Caki2 (cell line): ENCODE measurements at regions not wholly inside any gene's neighbourhood (a gene's known extent, or its start where the extent isn't known, plus 50 kb on each side); places are given as distances from the start of the nearest gene placed in this dataset.

Experiments used
- DNase-seq: peaks from one replicate; pipeline ENCODE4 v3.0.0-alpha.2; 2015; ENCODE audit warnings: low read depth
- in situ Hi-C: cut with HindIII; loops from 2 replicates; pipeline ENCODE4 v1.10.0; 2016; ENCODE audit warnings: low sequenced_read_pairs, low pct_unique_long_range_greater_than_20kb, mixed read lengths

DNA sequence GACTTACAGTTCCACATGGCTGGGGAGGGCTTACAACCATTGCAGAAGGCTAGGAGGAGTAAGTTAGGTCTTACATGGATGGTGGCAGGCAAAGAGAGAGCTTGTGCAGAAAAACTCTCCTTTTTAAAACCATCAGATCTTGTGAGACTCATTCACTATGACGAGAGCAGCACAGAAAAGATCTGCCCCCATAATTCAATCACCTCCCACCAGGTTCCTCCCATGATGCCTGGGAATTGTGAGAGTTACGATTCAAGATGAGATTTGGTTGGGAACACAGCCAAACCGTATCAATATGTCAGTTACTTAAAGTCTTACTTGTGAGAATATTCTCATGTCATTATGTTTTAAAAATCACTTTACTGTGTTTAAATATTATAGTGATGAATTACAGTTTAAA lies 481.9 kb downstream of the ARL4A start:
- no peak for DNase-seq
- in situ Hi-C loops: no loop called here

- in situ Hi-C loops: no loop called here
- DNase-seq: no peak
Observed at GRCh38 chr7:13174991-13175390, 487.6 kb downstream of the ARL4A start.

- peak; percentile 13 for DNase-seq
- in situ Hi-C loops: no loop called here
Observed at GRCh38 chr7:13179011-13179582, 491.7 kb downstream of the ARL4A start.

DNA sequence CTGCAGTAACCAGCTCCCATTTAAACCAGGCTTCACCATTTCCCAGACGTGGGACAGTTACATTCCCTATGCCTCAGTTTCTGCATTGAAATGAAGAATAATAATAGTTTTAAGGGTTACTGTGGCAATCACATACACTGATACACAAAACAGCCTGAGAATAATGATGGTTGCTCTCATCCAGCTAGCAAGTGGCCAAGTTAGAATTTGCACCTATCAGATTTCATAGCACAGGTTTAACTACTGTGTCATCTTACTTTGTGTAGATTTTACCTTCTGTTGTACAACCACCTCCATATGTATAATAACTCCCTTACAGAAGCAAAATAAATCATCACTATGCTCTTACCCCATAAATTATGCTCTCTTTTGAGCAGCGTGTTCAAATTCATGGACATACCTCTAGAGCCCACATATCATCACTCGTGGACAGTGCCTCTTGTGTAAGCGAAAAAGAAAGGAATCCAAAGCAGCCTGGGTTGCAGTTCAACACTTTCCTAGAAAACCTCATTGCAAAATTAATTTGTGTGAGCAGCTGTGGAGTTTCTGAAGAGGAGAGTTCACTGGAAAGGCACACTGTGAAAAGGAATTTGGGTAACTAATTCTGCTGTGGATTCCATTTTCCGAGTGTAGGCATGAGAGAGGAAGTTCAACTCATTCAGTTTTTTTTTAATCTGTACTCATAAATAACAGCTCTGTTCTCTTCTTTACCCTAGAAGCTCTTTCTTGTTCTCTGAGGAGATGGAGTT lies 492.5 kb downstream of the ARL4A start:
- in situ Hi-C loops: no loop called here
- no peak for DNase-seq

DNA sequence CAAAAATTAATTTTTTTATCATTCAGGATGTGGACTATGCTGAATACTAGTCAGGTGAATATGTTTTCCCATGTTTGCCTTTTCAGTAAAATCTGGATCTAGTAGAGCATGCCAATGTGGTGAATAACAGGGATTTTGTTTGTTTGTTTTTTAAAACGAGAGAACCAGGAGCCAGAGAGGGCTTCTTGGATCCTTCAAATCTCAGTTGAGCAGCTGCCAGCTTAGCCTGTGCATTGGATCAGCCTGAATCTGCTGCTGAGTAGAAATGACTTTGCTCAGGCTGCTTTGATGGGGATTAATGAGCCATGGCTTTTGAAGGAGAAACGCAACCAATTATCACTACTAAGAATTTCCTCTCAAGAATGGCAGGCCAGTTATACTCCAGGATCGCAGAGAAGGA lies 493.8 kb downstream of the ARL4A start:
- in situ Hi-C loops: no loop called here
- peak; percentile 6 for DNase-seq

- DNase-seq: no peak
- in situ Hi-C loops: no loop called here
Observed at GRCh38 chr7:13185139-13185538, 497.7 kb downstream of the ARL4A start.

DNA sequence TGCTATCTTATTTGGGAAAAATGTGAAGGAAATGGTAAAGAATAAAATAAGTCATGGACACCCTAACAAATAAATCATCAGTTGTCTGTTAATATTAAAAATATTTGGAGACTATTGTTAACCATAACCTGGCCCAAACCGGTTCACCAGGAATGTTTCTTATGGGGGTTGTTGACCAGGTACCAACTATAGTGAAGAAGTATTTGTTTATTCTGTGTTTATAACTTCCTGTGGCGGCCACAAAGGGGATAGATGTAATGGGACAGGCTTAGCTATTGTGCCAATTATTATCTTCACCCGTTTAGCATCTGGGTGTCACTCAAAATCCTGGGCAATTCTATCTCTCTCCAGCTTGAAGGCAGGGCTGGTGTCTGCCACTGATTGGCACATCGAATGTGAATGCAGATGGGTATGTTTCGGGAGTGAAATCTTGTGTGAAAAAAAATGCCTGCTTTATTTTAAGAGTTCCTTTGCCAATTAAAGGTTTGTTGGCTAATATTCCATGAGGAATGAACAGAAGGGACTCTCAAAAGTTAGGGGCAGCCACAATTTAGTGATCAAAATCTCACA lies 500.9 kb downstream of the ARL4A start:
- in situ Hi-C loops: no loop called here
- DNase-seq: no peak

DNA sequence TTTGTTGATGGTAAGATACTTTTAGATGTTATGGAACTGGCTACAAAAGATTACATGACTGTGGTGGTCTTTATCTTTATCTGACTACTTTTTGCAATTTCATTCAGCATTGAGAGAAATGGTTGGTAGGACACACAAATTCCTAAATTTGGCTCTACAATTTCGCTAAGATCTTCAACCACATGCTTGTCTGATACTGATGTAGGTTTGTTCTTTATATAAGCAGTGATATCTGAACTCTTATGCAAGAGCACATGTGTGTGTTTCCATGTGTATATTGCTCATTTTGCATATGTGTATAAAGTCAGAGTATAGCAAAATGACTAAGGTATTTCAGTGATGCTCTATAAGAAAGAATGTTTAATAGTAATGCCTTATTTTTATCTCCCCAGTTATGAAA lies 501.5 kb downstream of the ARL4A start:
- DNase-seq: no peak
- in situ Hi-C loops: no loop called here

- in situ Hi-C loops: no loop called here
- no peak for DNase-seq
Observed at GRCh38 chr7:13189668-13190067, 502.2 kb downstream of the ARL4A start.

GRCh38 chr7:13197501-13197900 lies 510.1 kb downstream of the ARL4A start:
- DNase-seq: no peak
- in situ Hi-C loops: no loop called here

- no peak for DNase-seq
- in situ Hi-C loops: no loop called here
Observed at GRCh38 chr7:13198036-13198435, 510.6 kb downstream of the ARL4A start.

DNA sequence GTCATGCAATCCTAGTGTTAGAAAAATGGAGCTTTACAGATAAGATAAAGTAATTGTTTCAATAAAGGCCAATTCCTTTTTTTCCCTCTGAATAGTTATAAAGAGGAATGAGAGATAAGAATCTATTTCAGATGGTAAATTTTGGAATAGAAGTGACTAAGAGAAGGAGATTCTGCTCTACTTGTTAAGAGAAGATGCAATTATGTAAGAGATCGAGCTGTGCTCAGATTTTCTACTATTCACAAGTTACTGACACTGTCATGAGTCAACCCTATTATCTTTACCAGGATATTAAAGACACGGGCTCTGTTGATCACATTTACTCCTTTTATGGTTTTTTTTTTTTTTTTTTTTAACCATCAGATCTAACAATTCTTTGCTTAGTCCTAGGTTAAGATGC lies 511.3 kb downstream of the ARL4A start:
- in situ Hi-C loops: no loop called here
- no peak for DNase-seq

DNA sequence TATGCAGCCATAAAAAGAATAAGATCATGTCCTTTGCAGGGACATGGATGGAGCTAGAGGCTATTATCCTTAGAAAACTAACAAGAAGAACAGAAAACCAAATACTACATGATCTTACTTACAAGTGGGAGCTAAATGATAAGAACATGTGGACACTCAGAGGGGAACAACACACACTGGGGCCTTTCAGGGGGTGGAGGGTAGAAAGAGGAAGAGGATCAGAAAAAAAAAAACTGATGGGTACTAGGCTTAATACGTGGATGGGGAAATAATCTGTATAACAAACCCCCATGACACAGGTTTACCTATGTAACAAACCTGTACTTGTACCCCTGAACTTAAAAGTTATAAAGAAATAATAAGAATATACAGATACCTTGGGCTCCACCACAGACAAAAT lies 514.2 kb downstream of the ARL4A start:
- DNase-seq: no peak
- in situ Hi-C loops: no loop called here

- in situ Hi-C loops: no loop called here
- no peak for DNase-seq
Observed at GRCh38 chr7:13217768-13218167, 530.3 kb downstream of the ARL4A start.

- DNase-seq: no peak
- in situ Hi-C loops: loop anchor here (25.0 kb wide), 1 partner anchor 688 kb away; no protein-coding TSS in a partner anchor
Observed at GRCh38 chr7:13225068-13225467, 537.6 kb downstream of the ARL4A start.

- no peak for DNase-seq
- in situ Hi-C loops: loop anchor here (25.0 kb wide), 1 partner anchor 689 kb away; no protein-coding TSS in a partner anchor
Observed at GRCh38 chr7:13226385-13226784, 539.0 kb downstream of the ARL4A start.

- DNase-seq: no peak
- in situ Hi-C loops: loop anchor here (25.0 kb wide), 1 partner anchor 694 kb away; no protein-coding TSS in a partner anchor
Observed at GRCh38 chr7:13231216-13231615, 543.8 kb downstream of the ARL4A start.

DNA sequence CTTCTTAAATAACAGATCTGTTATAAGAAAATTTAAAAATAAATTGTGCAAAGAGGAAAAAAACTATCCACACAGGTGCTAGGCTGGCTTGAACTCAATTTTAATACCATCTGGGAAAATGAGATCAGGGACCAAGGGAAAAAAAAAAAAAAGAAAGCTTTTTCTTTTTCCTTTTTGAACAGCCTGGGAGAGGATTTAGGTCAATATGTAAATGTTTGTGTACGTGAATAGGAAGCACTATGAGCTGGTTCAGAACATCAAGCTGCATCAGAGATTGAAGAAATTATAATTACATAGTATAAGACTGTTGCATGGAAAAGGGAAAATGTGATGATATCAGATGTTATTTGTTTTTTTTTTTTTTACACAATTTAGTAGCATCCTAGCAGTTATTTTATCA lies 548.0 kb downstream of the ARL4A start:
- no peak for DNase-seq
- in situ Hi-C loops: loop anchor here (25.0 kb wide), 1 partner anchor 698 kb away; no protein-coding TSS in a partner anchor

- in situ Hi-C loops: loop anchor here (25.0 kb wide), 1 partner anchor 699 kb away; no protein-coding TSS in a partner anchor
- DNase-seq: no peak
Observed at GRCh38 chr7:13236026-13236425, 548.6 kb downstream of the ARL4A start.
